ENCODE measurements at regions not wholly inside any gene's neighbourhood (a gene's known extent, or its start where the extent isn't known, plus 50 kb on each side); places are given as distances from the start of the nearest gene placed in this dataset.

DNA sequence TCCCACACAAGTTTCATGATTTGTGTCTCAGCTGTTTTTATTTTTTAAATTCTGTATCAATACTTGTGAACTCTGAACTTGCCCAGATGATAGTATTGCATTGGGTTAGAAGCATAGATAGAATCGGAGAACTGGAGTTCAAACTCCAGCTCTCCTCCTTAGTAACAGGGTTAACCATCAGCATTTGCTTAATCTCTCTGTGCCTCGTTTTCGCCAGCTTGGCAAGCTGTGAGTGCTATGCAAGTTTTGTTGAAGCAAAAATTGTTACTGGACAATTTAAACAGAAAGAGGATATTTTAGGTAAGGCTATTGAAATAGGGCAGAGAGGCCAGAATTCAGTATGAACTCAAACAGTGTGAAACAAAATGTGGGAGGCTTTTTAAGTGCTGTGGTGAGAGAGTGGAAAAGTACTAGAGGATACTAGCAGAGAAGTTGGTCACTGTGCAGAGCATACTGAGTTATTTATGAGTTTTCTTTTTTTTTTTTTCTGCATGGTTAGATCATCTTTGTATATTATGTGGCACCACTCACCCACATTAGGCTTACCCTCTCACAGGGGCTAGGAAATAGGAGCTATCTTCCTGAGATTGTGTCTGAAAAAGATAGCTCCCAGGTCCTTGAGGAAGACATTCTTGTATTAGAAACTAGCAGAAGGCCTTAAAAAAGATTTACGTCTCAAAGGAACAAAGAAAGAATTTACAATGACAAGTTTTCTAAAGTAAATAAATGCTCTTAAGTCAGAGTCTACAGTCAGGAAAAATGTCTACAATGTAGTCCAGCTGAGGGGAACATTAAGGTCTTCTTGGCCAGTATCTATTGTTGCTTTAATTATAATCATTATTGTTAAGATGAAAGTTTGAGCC lies 1126.6 kb downstream of the FAT4 start:
- no peak for TF ChIP-seq CTCF (IDR thresholded peaks at IDR 0.05; ENCODE audit: low read depth, low read length)
- no peak overlapping the region for H3K4me3 ChIP-seq (ENCODE audit: low read depth, low read length)
- H3K27me3 ChIP-seq = no peaks in the 10 kb centered on the region
- no peak for DNase-seq
- no peaks in the 10 kb centered on the region for H3K4me1 ChIP-seq
- no peaks in the 10 kb centered on the region for H3K36me3 ChIP-seq
- no peaks in the 10 kb centered on the region for H3K9me3 ChIP-seq

DNA sequence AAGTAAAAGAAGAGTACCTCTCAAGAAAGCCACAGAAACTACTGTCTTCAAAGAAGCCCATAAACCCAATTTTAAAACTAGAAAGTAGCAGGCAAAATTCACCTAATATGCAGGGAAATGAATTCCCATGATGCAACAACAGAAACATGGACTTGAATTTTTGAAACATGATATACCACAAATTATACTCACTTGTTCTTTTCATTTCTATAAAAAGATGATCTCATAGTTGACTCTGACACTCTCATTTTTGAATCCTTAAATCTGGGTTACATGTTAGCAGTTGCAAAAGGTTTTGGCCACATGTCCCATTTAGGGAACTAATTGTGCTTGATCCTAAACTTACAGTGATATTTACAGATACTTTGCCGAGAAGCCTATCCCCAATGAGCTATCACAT lies 1130.8 kb downstream of the FAT4 start:
- H3K4me3 ChIP-seq (ENCODE audit: low read depth, low read length) = no peak overlapping the region
- H3K9me3 ChIP-seq = no peaks in the 10 kb centered on the region
- H3K36me3 ChIP-seq = no peaks in the 10 kb centered on the region
- DNase-seq = no peak
- TF ChIP-seq CTCF (IDR thresholded peaks at IDR 0.05; ENCODE audit: low read depth, low read length) = no peak
- no peaks in the 10 kb centered on the region for H3K27me3 ChIP-seq
- no peaks in the 10 kb centered on the region for H3K4me1 ChIP-seq

- DNase-seq = no peak
- Histone ChIP-seq H3K4me1 (no peaks in the 10 kb centered on the region), H3K36me3 (no peaks in the 10 kb centered on the region), H3K9me3 (no peaks in the 10 kb centered on the region), H3K4me3 (ENCODE audit: low read depth, low read length) (no peak overlapping the region), H3K27me3 (no peaks in the 10 kb centered on the region)
- no peak for TF ChIP-seq CTCF (IDR thresholded peaks at IDR 0.05; ENCODE audit: low read depth, low read length)
These were observed 1132.2 kb downstream of the FAT4 start for GRCh38 chr4:126446917-126447316.

DNA sequence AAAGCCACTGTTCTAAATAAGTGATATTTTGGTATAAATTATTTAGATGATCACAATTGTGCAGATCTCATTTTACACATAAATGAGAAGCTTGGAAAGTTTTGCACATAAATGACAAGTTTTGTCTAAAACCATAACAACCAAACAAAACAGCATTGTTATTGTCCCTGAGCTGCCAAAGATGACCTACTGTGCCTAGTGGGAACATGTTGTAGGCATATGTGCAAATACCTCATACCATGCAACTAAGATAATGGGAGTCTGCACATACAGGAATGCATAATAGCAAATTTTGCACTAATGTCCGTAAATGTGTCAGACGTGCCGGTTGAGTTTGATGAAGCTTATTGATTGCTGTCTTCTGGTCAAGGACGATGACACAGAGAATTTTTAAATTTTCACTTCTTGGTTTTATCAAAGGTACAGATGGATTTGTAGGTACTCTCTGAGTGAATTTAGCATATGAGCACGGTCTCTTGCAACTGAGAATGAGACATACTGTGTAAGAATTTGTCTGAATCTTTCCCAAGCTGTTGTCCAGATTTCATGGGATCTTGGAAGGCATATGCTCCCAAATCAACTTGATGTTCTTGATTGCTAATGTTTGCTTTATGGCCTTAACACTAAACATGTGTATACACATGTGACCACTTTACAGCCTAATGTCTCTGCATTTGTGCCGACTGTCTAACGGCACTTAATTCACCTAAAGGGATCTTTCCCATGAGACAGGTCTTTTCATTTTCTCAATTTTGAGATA lies 1133.5 kb downstream of the FAT4 start:
- Histone ChIP-seq H3K36me3 (no peaks in the 10 kb centered on the region), H3K27me3 (no peaks in the 10 kb centered on the region), H3K4me3 (ENCODE audit: low read depth, low read length) (no peak overlapping the region), H3K4me1 (no peaks in the 10 kb centered on the region), H3K9me3 (no peaks in the 10 kb centered on the region)
- no peak for DNase-seq
- no peak for TF ChIP-seq CTCF (IDR thresholded peaks at IDR 0.05; ENCODE audit: low read depth, low read length)

DNA sequence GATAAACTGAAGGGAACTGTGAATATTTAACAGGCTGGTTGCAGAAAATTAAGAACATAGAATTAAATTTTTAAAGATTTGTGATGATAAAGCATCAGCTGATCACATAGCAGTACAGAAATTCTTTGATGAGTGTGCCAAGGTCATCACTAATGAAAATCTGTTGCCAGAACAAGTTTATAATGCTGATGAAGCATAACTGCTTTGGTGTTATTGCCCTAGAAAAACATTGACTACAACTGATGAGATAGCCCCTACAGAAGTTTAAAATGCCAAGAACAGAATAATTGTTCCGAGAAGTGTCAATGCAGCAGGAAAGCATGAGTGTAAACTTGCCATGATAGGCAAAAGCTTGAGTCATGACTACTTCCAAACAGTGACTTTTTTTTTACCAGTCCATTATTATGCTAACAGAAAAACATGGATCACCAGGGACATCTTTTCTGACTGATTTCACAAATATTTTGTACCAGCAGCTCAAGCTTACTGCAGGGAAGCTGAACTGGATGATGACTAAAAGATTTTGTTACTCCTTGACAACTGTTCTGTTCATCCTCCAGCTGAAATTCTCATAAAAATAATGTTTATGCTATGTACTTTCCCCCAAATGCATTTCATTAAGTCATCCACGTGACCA lies 1136.6 kb downstream of the FAT4 start:
- Histone ChIP-seq H3K4me1 (no peaks in the 10 kb centered on the region), H3K36me3 (no peaks in the 10 kb centered on the region), H3K27me3 (no peaks in the 10 kb centered on the region), H3K4me3 (ENCODE audit: low read depth, low read length) (no peak overlapping the region), H3K9me3 (no peaks in the 10 kb centered on the region)
- DNase-seq = no peak
- no peak for TF ChIP-seq CTCF (IDR thresholded peaks at IDR 0.05; ENCODE audit: low read depth, low read length)

All from BE2C (cell line).